ENCODE measurements at regions not wholly inside any gene's neighbourhood (a gene's known extent, or its start where the extent isn't known, plus 50 kb on each side); places are given as distances from the start of the nearest gene placed in this dataset.

DNA sequence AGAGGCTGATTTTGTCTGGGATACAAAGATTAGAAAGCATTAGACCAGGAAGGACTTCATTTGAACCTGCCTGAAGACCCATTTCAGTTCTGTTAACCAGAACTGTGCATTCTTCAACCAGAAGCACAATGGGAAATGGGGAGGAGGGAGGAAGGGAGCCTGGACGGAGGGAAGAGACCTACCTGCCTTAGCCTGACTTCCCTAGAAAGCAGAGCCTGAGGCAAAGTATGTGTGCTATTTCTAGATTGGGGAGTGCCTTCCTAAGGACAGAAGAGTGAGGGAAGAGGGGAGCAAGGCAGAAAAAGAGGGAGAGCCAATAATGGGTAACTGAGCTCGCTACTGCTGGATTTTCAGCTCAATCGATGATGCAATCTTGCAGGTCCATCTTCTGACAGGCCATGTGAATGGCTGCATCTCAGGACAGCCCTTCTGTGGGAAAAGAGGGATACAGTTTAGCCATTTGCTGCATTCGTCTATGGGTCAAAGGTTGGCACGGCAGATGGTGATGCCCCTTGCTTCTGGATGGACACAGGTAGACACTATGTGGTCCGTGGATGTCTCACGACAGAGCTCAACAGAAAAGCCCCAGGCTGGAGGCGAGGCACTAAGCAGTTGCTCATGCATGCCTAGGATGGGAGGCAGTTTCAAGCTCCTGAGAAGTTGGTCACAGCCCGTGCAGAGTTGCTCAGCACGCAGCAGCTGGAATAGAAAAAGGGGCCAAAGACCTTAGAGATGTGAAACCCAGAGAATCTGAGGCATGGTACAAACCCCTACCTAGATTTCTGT is 78.8 kb upstream of the UBL3 start:
- Mint-ChIP-seq H3K27ac (no peak overlapping the region), H3K4me3 (no peak overlapping the region), H3K4me1 (ENCODE audit: low read depth in 2 of 2) (peaks cover 3 to 6% of the 10 kb centered on the region in 2 donors), H3K27me3 (peaks cover 0 to 11% of the 10 kb centered on the region in 2 donors), H3K36me3 (no peaks in the 10 kb centered on the region), H3K9me3 (no peaks in the 10 kb centered on the region)
- no peak for DNase-seq (ENCODE audit: low spot score)
- ATAC-seq = no peak

DNA sequence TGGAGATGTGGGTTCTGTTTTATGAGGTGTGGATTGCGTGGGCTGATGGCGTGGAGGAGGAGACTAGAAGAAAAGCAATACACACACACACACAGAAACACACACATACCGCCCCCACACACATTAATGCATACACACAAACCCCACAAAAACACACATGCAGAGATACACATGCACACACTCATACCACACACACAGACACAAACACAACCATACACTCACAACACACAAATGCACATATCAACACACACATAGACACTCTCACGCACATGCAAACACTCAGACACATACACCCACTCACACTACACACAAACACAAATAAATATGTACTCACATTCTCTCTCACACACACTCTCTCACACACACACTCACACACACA is 75.7 kb upstream of the UBL3 start:
- Mint-ChIP-seq H3K9me3 (no peaks in the 10 kb centered on the region), H3K4me1 (ENCODE audit: low read depth in 2 of 2) (peaks cover 6 to 9% of the 10 kb centered on the region in 2 donors), H3K36me3 (no peaks in the 10 kb centered on the region), H3K4me3 (no peak overlapping the region), H3K27ac (no peak overlapping the region), H3K27me3 (peaks cover 0 to 8% of the 10 kb centered on the region in 2 donors)
- DNase-seq (ENCODE audit: low spot score) (no peak), ATAC-seq (peak in 1 of 2 donors; percentile 7)

GRCh38 chr13:29925457-29926097 is 75.2 kb upstream of the UBL3 start:
- Mint-ChIP-seq H3K27me3 (peaks cover 0 to 8% of the 10 kb centered on the region in 2 donors), H3K27ac (no peak overlapping the region), H3K36me3 (no peaks in the 10 kb centered on the region), H3K4me1 (ENCODE audit: low read depth in 2 of 2) (peaks cover 6 to 9% of the 10 kb centered on the region in 2 donors), H3K4me3 (no peak overlapping the region), H3K9me3 (no peaks in the 10 kb centered on the region)
- DNase-seq (ENCODE audit: low spot score) = no peak
- no peak for ATAC-seq

DNA sequence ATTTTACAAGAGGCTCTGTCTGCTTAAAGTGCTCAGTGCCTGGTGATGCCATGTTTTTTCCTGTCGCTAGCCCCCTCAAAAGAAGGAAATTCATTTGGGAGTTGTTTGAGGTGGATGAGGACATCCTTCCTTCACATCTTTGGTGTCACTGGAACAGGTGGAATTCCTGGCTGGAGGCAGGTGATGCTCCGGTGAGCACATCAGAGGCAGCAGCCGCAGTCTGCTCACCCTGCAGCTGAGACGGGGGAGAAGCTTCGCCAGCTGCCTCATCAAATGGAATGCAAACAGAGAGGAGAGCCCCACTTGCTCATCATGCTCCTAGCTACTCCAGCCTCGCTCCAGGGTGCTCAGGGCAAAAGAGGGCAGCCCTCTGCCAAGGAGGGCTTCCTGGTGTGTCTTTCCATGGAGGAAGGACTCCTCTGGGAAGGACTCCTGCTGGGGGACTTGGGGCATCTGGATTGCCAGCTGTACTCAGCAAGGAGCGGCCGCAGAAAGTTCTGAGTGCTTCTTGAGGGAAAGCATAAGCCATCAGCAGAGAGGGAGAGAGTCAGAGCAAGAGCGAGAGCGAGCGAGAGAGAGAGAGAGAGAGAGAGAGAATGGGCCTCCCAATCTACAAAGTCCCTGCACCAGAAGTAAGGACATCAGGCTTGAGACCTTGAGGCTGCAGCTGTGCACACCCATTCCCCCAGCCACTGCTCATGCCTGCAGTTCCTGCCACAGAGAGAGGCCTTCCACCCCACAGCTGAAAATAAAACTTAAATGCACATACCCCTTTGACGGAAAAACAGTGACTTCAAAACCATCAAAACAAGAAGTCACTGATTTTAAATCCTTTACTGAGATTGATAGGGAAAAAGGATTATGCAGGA is 74.3 kb upstream of the UBL3 start:
- no peaks in the 10 kb centered on the region for H3K36me3 Mint-ChIP-seq

DNA sequence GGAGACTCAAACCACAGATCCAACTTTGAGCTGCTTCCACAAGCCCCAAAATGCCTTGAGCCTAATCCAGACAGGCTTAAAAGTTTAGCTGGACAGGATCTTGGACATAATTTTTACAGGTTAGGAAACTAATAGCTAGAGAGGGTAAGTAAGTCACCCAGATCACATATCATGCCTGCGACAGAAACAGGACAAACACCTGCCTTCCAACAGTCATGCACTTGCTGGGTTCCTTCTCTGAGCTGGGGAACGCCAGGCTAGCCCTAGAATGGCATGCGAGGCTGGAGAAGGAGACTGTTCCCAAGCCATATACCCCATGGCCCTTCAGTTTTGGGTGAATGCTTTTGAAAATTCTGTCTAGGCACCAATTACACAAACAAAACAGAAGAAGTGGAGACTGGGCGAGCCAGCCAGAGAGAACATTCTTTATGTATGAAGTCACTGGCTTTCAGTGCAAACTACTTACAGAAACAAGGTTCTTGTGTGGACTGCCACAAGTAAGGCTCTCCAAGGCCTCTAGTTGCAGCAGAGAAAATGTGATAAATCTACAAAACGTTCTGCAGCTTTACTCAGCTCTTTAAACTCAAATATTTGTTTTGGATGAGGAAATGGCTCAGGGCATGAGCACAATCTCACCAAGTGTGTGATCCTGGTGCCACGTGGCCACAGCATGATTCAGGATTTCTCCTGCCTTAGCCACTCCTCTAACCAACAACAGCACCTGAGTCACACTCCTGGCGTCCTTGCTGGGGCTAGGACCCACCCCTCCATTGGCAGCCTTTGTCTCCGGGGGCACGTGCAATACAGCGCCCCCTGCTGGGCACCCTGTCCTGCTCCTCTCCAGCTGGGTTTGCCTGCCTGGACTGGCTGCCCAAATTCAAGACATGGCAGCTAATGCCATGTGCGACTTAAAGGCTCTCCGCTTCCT is 73.4 kb upstream of the UBL3 start:
- Mint-ChIP-seq H3K9me3 (no peaks in the 10 kb centered on the region), H3K4me3 (no peak overlapping the region), H3K27me3 (peaks cover 0 to 3% of the 10 kb centered on the region in 2 donors), H3K36me3 (no peaks in the 10 kb centered on the region), H3K27ac (no peak overlapping the region), H3K4me1 (ENCODE audit: low read depth in 2 of 2) (peaks cover 9 to 12% of the 10 kb centered on the region in 2 donors)
- DNase-seq (ENCODE audit: low spot score) = no peak
- peak; percentile 68 to 73 for ATAC-seq

More for the DNA sequence above, 74.3 kb upstream of the UBL3 start:
- no peak for DNase-seq (ENCODE audit: low spot score)
- Mint-ChIP-seq H3K9me3 (no peaks in the 10 kb centered on the region), H3K27ac (peak overlapping the region in 1 of 2 donors; percentile 19), H3K27me3 (peaks cover 0 to 8% of the 10 kb centered on the region in 2 donors), H3K4me1 (ENCODE audit: low read depth in 2 of 2) (peaks cover 6 to 9% of the 10 kb centered on the region in 2 donors), H3K4me3 (no peak overlapping the region)
- ATAC-seq = no peak

DNA sequence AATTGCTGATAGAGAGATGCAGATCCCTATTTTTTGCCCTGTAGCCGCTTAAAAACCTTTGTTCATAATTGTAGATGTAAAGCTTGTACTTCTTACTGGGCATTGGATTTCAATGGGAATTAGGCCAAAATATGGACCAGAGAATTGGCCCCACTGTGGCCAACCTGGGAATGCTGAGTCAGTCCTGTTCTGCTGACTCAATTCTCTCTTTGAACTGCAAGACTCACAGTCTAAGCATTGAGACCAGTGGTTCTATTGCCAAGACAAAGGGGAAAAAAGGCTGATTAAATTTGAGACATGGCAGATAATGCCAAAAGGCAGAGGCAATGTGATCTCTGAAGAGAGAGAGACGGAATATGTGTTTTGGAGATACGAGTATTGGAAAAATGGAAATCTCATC is 72.5 kb upstream of the UBL3 start:
- ATAC-seq (no peak), DNase-seq (ENCODE audit: low spot score) (no peak)
- peaks cover 9 to 16% of the 10 kb centered on the region in 2 donors for H3K4me1 Mint-ChIP-seq (ENCODE audit: low read depth in 2 of 2)
- peaks cover 0 to 2% of the 10 kb centered on the region in 2 donors for H3K27me3 Mint-ChIP-seq
- no peaks in the 10 kb centered on the region for H3K36me3 Mint-ChIP-seq
- H3K27ac Mint-ChIP-seq = no peak overlapping the region
- no peak overlapping the region for H3K4me3 Mint-ChIP-seq
- H3K9me3 Mint-ChIP-seq = no peaks in the 10 kb centered on the region

DNA sequence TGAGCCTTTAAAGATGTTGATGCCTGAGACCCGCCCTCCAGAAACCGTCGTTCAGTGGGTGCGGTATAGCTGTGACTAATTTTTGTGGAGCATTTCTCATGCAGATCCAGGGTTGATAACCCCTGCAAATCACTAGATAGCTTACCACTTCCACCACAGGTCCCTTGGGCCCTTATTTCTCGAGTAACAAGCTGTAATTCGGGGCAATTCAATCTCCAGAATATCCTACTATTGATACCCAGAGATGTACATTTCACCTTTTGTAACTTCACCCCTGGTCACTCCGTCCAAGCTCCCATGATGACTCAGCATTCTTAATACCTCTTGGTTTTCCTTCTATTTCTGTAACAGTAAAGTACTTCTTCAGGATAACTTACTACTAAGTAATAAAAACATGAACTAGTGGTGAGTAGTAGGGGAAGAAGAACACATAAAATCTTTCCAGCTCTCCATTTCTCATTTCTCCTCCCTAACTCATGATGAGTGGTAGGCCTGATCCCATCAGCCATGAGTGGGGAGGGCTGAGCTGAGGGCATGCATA is 71.9 kb upstream of the UBL3 start:
- Mint-ChIP-seq H3K4me3 (no peak overlapping the region), H3K27ac (no peak overlapping the region), H3K4me1 (ENCODE audit: low read depth in 2 of 2) (peaks cover 9 to 16% of the 10 kb centered on the region in 2 donors), H3K9me3 (no peaks in the 10 kb centered on the region), H3K27me3 (peaks cover 0 to 2% of the 10 kb centered on the region in 2 donors), H3K36me3 (no peaks in the 10 kb centered on the region)
- DNase-seq (ENCODE audit: low spot score) (no peak), ATAC-seq (no peak)

DNA sequence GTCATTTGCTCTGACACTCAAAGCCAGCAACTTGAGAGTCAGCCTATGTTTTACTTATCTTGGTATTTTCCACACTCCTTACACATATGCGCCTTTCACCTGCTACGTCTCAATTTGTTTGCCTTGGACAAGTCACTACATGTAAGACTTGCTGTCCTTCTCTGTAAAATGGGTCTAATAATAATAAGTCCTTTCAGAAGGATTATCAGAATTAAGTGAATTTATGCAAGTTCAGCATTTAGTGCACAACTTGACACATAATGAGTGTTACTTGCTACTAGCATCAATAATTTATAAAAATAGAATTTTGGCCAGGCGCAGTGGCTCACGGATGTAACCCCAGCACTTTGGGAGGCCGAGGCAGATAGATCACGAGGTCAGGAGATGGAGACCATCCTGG is 71.1 kb upstream of the UBL3 start:
- ATAC-seq (no peak), DNase-seq (ENCODE audit: low spot score) (no peak)
- no peaks in the 10 kb centered on the region for H3K9me3 Mint-ChIP-seq
- no peak overlapping the region for H3K27ac Mint-ChIP-seq
- no peak overlapping the region for H3K4me3 Mint-ChIP-seq
- no peaks in the 10 kb centered on the region for H3K36me3 Mint-ChIP-seq
- peaks cover 9 to 16% of the 10 kb centered on the region in 2 donors for H3K4me1 Mint-ChIP-seq (ENCODE audit: low read depth in 2 of 2)
- H3K27me3 Mint-ChIP-seq = peaks cover 0 to 2% of the 10 kb centered on the region in 2 donors

GRCh38 chr13:29920025-29920643 is 69.7 kb upstream of the UBL3 start:
- DNase-seq (ENCODE audit: low spot score) (no peak), ATAC-seq (no peak)
- Mint-ChIP-seq H3K9me3 (no peaks in the 10 kb centered on the region), H3K4me1 (ENCODE audit: low read depth in 2 of 2) (peaks cover 9 to 16% of the 10 kb centered on the region in 2 donors), H3K27me3 (peaks cover 0 to 2% of the 10 kb centered on the region in 2 donors), H3K36me3 (no peaks in the 10 kb centered on the region), H3K27ac (no peak overlapping the region), H3K4me3 (no peak overlapping the region)

DNA sequence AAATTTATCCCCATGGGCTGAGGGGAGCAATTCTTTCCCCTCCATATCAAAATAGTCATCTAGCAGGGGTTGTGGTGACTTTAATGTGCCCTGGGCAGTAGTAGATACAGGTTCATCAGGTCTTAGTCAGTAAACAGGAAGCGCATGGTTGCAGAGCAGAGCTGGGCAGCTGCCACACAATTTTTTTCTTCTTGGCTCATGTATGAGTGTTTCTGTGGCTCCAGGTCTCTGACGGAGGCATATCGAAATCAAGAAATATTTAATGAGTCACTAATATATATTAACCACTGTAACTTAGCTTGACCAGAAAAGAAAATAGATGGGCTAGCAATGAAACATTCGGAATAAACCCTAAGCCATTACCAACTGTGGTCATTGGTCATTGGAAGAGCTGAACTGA is 68.4 kb upstream of the UBL3 start:
- DNase-seq (ENCODE audit: low spot score) (no peak), ATAC-seq (no peak)
- Mint-ChIP-seq H3K9me3 (no peaks in the 10 kb centered on the region), H3K4me3 (no peak overlapping the region), H3K4me1 (ENCODE audit: low read depth in 2 of 2) (peaks cover 3 to 7% of the 10 kb centered on the region in 2 donors), H3K27ac (no peak overlapping the region), H3K27me3 (no peaks in the 10 kb centered on the region), H3K36me3 (no peaks in the 10 kb centered on the region)

DNA sequence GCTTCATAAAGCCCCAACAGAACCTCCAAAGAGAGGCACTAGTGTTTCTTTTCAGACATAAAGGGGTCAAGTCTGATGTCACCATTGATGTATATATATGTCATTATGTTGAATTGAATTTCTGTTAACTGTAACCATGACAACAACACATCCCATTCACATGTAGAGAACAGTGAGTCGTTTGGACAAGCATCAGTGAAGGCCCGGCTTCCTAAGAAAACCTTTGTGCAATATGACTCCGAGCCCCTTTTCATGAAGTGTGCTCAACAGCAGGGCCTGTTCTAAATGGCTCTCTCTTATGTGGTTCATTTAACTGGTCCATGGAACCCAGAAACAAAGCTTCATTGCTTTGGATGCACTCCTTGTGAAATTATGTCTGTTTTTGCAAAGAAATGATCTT is 67.2 kb upstream of the UBL3 start:
- H3K36me3 Mint-ChIP-seq = no peaks in the 10 kb centered on the region
- no peaks in the 10 kb centered on the region for H3K9me3 Mint-ChIP-seq
- DNase-seq (ENCODE audit: low spot score) (no peak), ATAC-seq (no peak)
- peaks cover 3 to 7% of the 10 kb centered on the region in 2 donors for H3K4me1 Mint-ChIP-seq (ENCODE audit: low read depth in 2 of 2)
- no peak overlapping the region for H3K4me3 Mint-ChIP-seq
- no peak overlapping the region for H3K27ac Mint-ChIP-seq
- H3K27me3 Mint-ChIP-seq = peaks cover 0 to 3% of the 10 kb centered on the region in 2 donors

DNA sequence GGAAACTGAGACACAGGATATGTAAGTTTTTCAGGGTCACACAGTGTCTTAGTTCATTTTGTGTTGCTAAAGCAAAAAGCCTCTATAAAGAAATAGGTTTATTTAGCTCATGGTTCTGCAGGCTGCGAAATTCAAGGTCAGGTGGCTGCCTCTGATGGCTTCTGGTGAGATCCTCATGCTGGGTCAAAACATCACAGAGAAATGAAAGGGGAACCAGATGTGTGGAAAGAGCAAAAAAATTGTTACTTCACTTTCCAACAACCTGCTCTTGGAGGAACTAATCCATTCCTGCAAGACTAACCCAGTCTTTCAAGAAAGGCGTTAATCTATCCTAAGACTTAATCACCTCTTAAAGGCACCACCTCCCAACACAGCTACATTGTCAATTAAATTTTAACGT is 64.2 kb upstream of the UBL3 start:
- H3K27ac Mint-ChIP-seq = no peak overlapping the region
- no peak overlapping the region for H3K4me3 Mint-ChIP-seq
- ATAC-seq = no peak

More for the DNA sequence above, 64.2 kb upstream of the UBL3 start:
- Mint-ChIP-seq H3K27me3 (peaks cover 0 to 8% of the 10 kb centered on the region in 2 donors), H3K9me3 (no peaks in the 10 kb centered on the region), H3K36me3 (no peaks in the 10 kb centered on the region), H3K4me1 (ENCODE audit: low read depth in 2 of 2) (peaks cover 3 to 7% of the 10 kb centered on the region in 2 donors)
- no peak for DNase-seq (ENCODE audit: low spot score)

Data from natural killer cell treated with Interleukin-12 subunit alpha and Interleukin-12 subunit beta and Interleukin-15 and Interleukin-18, amount 100 ng/mL, for 72 hours (primary cell).